ENCODE measurements at regions not wholly inside any gene's neighbourhood (a gene's known extent, or its start where the extent isn't known, plus 50 kb on each side); places are given as distances from the start of the nearest gene placed in this dataset.
"Not testable (repeated sequence)": the region's sequence is repeated elsewhere in the genome, so short reads cannot be mapped to it uniquely, and the experiment has no call there.

- not testable (repeated sequence) for TF ChIP-seq CTCF (IDR thresholded peaks at IDR 0.05; ENCODE audit: low read depth, low read length, poor library complexity, severe bottlenecking); EZH2phosphoT487 (IDR thresholded peaks at IDR 0.05; ENCODE audit: borderline replicate concordance, low read length)
Observed at GRCh38 chrX:74030766-74031165, 178.3 kb upstream of the XIST start.

Data from DOHH2 (cell line).